NCI-H446 (cell line): ENCODE measurements at regions not wholly inside any gene's neighbourhood (a gene's known extent, or its start where the extent isn't known, plus 50 kb on each side); places are given as distances from the start of the nearest gene placed in this dataset.
"Not testable (repeated sequence)": the region's sequence is repeated elsewhere in the genome, so short reads cannot be mapped to it uniquely, and the experiment has no call there.

ENCODE experiments used
- DNase-seq, 2 experiments: peaks; one replicate each; lab custom pipeline; 2025; lab: John Stamatoyannopoulos, UW

DNA sequence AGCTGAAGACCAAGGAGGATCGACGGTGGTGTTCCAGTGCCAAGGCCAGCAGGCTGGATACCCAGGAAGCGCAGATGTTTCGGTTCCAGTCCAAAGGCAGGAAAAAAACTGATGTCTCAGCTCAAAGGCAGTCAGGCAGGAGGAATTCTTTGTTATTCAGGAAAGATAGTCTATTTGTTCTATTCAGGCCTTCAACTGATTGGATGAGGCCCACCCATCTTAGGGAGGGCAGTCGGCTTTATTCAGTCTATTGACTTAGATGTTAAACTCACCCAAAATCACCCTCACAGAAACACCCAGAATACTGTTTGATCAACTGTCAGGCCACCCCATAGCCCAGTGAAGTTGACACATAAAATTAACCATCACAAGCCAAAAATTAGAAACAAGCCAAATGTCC lies 63.9 kb upstream of the SMURF2 start:
- not testable (repeated sequence) for DNase-seq

DNA sequence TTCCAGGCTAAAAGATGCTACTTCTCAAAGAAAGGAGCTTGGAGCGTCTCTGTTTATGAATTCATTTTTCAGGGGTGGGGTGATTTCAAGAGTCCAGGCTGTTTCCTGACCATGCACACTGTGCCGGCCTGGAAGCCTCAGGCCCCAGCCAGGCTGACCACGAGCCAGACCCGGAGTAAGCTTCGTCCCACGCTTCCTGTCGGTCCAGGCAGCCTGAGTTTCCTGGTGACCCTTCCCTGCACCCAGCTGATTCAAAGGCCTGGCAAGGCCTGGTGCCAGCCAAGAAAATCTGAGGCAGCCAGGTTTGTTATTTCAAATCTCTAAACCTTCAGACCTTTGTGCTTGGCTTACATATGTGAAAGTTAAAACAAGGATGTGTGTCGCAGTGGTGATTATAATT lies 62.1 kb upstream of the SMURF2 start:
- DNase-seq: not testable (repeated sequence)

DNA sequence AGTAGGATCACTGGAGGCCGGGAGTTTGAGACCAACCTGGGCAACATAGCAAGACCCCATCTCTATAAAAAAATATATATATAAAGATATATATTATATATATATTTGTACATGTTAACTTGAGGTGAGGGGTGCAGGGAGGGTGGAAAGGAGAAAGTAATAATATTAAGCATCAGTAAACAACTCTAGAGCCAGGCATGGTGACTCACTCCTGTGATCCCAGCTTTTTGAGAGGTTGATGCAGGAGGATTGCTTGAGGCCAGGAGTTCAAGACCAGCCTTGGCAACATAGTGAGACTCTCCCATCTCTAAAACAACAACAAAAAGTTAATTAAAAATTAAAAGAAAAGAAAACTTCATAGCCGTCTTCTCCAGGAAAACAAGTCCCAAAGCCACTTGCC lies 61.7 kb upstream of the SMURF2 start:
- no peak for DNase-seq

DNA sequence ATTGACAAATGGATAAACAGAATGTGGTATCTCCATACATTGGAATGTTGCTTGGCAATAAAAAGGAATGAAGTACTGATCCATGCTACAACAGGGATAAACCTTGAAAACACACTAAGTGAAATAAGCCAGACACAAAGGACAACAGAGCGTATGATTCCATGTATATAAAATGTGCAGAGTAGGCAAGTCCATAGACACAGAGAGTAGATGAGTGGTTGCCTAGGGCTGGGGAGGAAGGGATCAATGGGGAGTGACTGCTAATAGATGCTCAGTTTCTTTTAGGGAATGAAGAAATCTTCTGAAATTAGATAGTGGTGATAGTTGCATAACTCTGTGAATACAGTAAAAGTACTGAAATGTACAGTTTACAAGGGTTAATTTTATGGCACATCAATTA lies 59.4 kb upstream of the SMURF2 start:
- not testable (repeated sequence) for DNase-seq

DNA sequence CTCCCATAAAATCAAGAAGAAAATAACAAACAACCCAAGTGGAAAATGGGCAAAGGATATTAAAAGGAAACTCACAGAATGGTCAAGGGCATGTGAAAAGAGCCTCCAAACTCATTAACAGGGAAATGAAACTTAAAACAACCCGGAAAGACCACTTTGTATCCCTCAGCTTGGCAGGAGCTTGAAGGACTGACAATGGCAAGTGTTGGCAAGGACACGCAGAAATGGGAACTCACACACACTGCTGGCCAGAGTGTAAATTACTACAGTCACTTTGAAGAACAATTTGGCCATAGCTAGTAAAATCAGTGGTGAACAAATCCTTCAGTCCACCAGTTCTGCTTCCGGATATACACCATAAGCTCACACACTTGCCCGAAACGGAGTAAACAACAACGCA lies 58.1 kb upstream of the SMURF2 start:
- not testable (repeated sequence) for DNase-seq

DNA sequence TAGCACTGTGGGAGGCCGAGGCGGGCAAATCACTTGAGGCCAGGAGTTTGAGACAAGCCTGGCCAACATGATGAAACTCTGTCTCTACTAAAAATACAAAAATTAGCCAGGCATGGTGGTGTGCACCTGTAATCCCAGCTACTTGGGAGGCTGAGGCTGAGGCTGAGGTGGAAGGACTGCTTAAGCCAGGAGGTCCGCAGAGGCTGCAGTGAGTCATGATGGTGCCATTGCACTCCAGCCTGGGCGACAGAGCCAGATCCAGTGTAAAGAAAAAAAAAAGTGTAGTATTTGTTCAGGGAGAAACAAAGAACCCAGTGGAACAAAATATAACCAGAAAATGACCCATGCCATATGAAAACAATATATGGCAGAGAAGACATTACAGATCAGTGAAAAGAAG lies 57.4 kb upstream of the SMURF2 start:
- DNase-seq: not testable (repeated sequence)

DNA sequence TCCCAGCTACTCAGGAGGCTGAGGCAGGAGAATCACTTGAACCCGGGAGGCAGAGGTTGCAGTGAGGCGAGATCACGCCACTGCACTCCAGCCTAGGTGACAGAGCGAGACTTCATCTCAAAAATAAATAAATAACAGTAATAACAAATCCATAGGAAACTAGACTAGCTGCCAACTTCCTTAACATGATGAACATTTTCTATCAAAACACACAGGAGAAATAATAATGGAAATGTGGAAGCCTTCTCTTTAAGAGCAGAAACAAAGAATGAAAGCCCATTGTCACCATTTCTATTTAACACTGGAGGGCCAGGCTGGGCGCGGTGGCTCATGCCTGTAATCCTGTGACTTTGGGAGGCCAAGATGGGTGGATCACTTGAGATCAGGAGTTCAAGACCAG lies 56.7 kb upstream of the SMURF2 start:
- DNase-seq: not testable (repeated sequence)

DNA sequence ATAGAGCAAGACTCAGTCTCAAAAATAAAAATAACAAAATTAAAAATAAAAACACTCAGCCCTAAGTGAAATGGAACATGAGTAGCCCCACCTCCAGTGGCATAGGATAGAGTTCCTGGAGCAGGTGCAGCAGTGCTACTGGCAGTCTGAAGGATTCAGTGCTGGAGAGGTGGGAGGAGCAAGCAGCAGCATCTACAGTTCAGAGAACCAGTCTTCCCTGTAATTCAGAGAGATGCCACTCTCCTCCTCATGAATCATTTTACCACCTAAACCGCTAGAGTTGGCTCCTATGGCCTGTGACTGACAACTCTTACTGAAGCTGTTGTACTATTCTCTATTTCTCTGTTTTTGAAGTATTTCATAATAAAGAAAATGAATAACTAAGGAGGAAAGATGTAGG lies 56.0 kb upstream of the SMURF2 start:
- no peak for DNase-seq

DNA sequence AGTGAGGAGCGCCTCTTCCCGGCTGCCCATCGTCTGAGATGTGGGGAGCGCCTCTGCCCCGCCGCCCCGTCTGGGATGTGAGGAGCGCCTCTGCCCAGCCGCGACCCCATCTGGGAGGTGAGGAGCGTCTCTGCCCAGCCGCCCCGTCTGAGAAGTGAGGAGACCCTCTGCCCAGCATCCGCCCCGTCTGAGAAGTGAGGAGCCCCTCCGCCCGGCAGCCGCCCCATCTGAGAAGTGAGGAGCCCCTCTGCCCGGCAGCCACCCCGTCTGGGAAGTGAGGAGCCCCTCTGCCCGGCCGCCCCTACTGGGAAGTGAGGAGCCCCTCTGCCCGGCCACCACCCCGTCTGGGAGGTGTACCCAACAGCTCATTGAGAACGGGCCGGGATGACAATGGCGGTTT lies 54.4 kb upstream of the SMURF2 start:
- not testable (repeated sequence) for DNase-seq

DNA sequence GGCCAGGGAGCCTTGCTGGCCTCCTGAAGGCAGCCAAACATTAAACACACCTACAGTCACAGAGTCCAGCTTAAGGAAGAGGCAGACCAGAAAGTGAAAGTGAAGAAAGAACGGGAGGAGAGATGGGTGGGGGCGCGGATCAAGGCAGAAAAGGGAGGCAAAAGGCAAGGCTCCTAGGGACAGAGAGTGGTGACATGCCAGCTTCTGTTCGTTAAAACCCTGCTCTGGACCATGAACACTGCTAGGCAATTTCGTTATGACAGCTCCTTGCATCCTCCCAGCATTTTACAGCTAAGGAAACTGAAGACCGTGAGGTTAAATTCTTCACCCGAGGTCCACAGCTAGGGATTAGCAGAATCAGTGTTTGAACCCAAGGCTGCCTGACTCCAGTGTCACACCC lies 51.7 kb upstream of the SMURF2 start:
- not testable (repeated sequence) for DNase-seq

DNA sequence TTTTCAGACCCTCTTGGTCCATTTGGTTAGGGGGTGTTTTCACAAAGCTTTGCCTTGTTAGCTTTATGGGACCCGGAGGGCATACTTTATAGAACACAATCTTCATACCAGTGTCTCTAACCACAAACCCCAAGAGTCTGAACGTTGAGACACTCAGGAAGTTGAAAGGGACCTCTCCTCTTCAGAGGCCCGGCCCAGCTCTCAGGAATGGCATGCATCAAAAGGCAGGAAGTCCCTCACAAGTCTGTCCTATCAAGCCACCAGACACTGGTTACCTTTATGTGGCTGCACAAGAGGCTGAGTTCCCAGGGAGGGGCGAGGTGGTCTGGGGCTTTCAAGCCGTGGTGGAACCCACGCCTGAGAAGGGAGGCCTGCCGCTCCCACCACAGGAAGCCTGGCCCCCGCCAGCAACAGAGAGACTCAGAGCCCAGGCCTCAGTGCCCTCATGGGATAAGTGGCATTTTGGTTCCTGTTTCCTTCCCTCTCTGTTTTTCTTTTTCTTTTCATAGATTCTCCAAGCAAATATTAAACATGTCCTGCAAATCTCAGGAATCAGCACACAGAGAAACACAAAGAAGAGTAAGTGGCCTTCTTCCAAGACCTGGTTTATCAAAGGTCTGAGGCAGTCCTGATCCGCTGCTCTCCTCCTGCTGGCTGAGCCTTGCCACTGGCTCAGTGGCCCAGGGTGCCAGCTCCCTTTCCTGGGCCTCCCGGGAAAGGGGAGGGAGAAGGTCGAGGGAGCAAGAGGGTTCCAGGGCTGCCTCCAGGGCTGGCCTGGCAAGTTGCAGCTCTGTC lies 50.6 kb upstream of the SMURF2 start:
- not testable (repeated sequence) for DNase-seq
